HG03159 (cell line): ENCODE measurements at regions not wholly inside any gene's neighbourhood (a gene's known extent, or its start where the extent isn't known, plus 50 kb on each side); places are given as distances from the start of the nearest gene placed in this dataset.
A peak's percentile ranks its signal among the peaks of the same experiment; 100 is the strongest.

ENCODE experiments used
- ATAC-seq: cut with Tn5 transposase; IDR thresholded peaks from one replicate; pipeline ENCODE4 v1.9.1; 2021; ENCODE audit warnings: mild to moderate bottlenecking, moderate library complexity; ENCODE audit not compliant: unreplicated experiment

DNA sequence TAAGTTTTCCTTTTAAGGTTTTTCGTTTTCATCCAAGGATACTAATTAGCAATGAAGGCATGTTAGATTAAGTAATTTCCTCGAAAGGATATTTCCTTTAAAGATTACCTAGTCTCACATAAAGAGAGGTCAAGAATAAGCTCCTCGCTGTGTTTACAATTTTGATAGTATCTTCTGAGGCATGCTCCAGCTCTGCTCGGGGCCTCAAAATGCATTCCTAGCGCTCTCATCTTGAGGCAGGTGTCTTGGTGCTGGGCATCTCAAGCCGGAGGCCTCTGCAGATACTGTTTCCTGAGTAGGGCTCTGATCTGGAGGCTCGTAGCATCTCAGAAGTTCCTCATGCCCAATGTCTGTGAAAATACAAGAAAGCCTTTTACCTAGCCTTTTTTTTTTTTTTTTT, 128.6 kb upstream of the SNX19 start:
- ATAC-seq: no peak

DNA sequence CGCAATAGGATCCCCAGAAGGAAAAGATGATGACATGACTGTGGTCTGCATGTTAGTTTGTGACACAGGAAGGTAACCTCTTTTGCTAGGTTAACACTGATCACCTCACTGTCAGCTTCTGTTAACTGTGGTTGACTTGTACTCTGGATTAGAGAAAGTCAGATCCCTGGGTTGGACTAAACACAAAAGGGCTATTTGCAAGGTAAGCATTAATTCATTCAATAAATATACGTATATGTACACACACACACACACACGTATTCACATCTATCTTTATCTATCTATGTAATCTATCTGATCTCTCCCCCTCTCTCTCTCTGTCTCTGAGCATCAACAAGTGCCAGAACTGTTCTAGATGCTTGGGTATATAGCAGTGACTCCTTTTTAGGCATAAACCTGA, 136.1 kb upstream of the SNX19 start:
- no peak for ATAC-seq

DNA sequence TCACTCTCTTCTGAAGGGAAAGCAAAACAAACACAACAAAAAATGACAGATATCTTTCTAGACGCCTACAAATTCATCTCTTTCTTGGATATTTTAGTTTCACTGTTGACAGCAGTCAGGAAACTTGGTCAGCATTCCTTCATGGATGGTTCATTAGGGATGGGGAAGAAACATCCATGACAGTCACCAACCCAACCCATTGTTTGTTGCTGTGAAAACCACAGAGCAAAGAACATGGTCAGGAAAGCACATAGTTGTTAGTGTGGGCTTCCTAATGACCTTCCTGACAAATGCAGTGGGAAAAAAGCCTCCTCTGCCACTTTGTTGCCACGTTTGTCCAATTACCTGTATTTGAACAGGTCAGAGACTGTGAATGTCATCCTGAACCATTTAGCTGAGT, 139.8 kb upstream of the SNX19 start:
- ATAC-seq: no peak

DNA sequence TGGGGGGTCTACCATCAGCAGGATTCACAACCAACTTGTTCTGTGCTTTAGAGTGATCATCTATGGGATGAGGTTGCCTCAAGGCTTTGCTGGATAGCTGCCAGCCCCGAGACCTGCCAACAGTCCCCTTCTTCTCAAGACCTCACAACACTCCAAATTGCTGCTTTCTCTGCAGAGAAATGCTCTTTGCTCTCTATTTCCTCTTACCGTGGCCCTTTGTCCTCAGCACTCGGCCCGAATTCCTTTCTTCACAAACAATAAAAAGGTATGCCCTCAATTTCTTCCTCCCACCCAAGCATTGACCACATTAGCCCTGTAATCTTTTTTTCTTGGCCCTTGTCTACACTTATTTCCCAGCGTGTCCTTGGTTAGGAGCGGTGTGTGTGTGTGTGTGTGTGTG, 147.4 kb upstream of the SNX19 start:
- no peak for ATAC-seq

DNA sequence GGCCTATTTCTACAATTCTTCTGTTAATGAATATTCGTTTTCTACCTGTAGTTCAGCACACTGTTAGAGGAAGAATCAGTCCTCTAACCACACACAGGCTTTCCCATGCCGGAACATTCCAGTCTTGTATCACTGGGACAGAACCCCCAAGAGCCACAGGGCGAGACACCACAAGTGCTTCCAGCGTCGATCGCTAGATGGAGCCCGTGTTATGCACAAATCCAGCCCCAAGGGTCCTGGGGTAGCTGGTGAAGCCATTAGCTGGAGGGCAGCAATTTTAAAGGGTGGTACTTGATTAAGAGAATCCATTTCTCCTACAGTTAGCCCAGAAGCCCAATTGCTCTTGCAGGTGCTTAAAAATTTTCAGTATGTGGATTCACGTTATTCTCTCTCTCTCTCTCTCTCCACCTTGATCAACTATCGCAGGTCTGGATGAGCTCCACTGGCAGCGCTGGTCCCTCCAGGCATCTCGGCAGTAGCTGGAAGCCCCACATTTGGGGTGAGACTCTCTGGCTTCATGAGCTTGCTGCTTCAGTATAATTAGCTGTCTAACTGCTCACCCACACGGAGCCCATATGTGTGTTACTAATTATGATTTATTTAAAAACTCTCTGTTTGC, 148.2 kb upstream of the SNX19 start:
- peak; percentile 85 for ATAC-seq

DNA sequence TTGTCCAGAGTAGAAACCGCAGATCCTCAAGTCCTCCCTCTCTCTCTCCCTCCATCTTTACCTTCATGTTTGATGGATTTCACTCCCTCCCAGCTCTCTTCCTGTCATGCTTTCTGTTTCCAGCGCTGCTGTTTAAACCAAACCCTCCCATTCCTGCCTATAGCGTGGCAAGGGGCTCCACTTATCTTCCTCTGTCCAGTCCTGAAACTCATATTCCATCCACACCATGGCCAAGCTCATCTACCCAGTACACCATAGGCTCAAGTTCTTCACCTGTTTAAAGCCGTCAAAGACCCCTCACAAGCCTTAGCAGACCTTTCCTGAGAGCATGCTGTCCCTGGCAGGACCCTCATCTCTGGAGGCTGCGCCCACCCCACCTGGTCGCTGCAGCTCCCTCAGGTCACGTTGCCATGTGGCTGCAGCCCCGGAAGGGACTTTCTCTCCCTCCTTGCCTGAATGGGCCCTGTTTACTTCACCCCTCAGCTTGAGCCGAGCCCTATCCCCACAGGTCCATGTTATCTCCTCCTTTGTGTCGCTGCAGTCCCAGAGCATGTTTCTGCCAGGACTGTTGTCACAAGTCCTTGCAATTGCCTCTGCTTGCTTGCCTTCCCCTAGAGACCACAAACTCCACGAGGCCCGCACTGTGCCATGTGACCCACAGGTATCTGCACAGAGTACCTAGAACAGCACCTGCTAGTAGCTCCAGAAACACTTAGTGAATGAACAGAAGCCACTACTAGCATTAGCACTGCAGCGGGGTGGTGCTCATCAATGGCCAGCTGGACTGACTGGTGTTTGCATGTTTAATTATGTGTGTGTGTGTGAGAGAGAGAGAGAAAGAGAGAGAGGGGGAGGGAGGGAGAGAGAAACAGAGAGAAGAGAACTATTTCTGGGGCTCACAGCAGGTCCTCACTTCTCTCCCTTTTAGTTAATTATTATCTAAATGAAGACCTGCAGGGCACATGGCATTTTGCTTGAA, 149.4 kb upstream of the SNX19 start:
- ATAC-seq: no peak

DNA sequence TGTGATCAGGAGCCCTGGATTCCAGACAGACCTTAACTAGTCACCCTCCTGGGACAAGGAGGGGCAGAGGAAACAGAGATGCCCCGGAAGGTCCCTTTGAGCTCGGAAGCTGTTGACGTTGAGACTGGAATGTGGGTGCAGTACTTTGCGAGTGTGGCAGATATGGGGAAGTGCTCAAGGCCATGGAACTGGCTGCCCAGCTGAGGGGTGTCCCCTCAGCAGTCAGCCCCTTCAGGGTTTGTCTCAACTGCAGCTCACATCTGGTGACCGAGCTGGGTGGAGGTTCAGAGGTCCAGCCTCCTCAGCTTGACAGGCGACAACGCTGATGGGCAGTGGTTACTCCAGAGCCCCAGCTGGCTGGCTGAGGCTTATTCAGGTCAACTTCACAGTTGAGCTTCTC, 150.3 kb upstream of the SNX19 start:
- no peak for ATAC-seq

DNA sequence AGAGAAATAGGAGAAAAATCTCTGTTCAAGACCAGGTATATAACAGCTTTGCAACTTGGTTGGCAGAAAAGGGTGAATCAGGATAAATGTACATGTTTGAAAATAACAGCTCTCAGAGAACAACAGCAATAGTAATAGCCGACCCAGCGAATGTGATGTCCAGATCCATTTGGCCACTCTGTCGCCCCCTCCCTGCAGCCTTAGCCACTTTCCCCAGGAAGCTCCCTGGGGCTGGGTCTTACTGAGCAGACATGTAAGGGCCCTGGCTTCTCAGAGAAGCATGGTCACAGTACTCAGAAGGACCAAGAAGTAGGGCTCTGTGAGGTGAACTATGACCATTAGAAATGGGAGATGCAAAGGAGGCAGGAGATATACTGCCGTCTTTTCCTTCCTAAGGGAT, 154.1 kb upstream of the SNX19 start:
- ATAC-seq: no peak

DNA sequence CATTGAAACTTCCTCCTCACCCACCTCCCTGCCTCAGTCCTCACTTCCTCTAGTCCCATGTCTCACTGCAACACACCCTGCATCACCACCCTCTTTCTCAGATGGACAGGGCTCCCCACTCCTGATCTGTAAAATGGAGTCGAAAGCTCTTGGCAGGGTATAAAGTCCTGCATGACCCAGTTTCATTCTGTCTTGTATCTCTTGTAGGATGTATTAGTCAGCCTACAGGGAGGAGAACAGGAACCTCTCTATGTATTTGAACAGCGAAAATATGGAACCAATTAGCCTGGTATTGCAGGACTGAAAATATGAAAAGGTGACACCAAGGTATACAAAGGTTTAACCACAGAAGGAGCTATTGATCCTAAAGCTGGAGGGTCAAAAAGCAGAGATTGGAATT, 156.9 kb upstream of the SNX19 start:
- no peak for ATAC-seq

DNA sequence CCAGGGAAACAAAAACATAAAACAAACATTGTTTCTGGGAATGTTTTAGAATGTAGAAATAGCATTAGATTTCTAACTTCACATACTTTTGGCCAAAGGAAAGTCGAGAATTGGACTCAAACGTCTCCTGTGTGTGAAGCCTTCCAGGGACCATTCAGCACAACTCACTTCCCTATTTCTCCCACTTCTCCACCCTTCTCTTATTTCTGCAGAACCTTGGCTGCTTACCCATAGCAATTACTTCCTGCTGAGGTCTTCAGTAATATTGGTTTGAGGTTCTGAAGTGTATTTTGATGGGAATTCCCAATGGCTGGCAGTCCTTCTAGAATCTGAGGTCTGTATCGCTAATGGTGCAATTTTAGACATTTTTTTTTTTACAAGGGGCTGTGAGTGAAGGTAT, 158.3 kb upstream of the SNX19 start:
- ATAC-seq: no peak

DNA sequence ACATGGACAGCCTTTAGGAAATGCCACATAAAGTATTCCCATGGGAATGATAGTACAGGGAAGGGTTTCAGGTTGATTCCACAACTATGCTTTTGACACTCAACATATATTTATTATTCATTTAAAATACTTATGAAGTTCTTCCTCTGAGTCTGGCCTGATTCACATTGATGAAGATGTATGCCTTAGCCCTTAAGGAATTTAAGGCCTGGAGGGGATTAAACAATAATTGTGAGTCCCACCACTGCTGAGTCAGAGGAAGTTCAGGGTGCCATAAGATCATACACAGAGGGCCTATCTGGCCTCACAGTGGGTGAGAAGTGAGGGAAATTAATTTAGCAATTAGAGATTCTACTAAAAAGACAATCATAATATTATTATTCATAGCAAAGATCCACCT, 161.1 kb upstream of the SNX19 start:
- ATAC-seq: no peak

DNA sequence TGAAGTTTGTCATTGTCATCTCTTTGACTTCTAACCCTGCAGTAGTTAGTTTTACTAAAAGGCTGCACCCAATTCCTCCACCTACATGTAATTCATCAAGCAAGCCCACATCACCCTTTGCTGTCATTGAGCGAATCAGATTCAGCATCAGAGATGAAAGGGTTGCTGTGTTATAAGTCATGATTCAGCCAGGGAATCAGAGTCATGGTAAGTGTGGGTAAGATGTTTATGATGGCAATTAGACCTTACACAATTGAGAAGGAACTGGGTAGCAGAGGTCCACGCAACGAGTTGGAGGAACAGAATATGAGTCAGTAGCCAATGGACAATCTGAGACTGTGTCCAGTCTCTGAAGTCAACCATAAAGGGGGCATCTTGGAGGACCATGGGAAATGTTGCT, 162.8 kb upstream of the SNX19 start:
- no peak for ATAC-seq

DNA sequence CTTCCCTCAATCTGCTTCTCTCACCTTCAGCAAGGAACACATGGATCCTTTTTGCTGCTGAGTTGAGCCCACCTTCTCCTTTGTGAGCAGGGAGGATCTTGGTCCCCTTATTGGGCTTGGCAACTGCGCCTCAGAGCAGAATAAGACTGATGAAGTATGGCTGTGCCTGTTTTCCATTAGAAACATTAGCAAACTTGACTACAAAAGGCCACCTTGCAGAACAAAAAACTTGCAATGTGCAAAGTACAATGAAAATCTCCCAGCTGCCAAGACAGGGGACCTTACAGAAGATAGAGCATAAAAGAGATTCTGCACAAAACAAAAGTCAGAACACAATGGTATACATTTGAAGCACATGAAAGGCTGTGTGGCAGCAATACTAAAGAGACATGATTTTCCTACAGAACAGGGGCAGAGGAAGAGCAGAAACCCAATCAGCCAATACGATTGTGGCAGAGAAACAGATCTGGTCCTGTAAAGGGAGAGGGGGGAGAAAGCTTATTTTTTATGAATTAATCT, 173.5 kb upstream of the SNX19 start:
- no peak for ATAC-seq

DNA sequence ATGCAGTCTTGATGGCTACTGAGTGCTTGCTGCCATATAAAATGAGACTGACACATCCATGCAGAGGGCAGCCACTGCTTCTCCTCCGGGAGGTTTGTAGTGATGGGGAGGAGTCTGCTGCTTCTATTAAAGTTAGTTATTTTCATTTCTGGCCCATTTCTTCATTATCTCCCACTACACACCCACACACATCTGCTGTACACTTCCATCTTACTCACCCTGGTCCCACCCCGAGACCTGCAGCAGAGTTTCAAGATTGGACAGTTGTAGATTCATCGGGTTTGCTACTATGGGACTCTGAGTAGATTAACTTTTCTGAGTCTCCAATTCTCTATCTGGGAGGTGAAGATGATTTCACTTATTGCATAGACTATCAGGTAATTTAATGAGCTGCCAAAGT, 176.2 kb upstream of the SNX19 start:
- ATAC-seq: no peak

DNA sequence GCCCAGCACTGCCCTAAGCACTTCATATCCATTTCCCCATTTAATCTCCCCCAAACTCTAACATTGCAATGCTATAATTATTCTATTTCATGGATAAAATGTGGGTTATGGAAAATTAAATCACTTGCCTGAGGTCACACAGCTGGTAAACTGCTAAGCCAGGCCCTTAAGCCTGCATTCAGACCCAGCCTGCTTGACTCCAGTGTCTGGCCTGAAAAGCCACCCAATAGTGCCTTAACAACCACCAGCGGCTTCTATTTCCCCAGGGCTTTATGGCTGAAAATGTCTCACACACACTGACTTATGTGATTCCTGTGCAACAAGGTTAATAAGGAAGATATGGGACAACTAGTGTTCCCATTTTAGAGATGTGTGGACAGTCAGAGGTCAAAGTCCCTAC, 178.5 kb upstream of the SNX19 start:
- ATAC-seq: no peak

DNA sequence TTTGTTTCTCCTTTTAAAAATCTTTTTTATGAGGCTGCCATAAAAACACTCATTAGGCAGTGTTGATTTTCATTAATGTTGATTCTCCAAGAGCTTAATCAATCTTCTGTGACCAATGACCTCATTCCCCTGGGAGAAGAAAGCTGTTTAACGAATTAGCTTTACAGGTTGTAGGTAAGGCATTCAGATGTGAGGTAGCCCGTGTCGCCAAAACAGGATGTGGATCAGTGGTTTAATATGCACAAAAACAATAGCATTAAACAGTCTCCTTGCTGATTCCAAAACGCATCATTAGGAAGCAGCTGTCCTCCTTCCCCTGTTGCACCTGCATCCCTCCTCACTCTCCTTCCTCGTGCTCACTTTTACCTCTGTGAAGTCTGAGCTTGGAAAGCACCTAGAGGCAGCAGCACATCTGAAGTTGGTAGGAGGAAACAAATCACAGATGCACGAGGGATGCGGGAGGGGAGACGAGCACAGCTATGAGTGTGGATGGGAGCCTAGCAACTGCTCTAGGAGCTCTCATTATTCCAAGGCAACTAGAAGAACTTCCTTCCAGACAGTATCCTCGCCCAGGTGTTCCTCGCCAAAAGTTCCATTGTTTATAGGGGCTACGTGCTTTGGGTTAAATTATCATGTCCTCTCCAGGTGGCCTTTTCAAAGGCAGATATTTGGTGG, 179.4 kb upstream of the SNX19 start:
- ATAC-seq: no peak

DNA sequence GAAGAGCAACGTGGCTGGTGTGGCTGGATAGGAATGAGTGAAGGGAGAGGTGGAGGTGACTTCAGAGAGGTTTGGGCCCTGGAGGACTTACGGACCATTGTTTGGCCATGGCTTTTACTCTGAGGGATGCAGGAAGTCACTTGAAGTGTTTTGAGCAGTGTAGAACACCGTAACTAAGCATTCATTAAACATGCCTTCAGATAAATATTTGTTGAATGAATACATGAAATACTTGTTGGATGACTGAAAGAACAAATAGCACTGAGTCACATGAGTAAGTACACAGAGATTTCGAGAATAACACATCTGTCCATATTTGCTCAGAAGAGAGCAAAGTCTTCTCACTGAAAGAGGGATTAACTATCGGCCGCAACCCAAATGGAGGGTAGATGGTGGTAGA, 182.7 kb upstream of the SNX19 start:
- no peak for ATAC-seq

DNA sequence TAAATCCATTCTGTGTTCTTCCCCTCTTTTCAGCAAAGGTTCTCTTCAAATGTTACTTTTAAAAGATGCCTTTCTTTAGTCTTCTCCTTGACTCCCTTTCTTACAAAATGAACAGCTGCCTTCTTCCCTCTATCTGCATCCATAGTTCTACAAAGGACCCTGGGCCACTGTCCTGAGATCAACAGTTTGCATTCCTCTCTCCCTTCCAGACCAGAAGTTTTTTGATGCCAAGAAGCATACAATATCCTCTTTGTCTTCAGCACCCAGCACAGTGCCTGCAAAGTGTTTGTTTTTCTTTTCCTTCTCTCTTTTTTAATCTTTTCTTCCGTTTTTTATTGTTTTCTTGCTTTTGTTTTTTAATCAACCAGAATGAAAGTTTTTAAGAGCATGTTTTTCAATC, 183.5 kb upstream of the SNX19 start:
- ATAC-seq: no peak

DNA sequence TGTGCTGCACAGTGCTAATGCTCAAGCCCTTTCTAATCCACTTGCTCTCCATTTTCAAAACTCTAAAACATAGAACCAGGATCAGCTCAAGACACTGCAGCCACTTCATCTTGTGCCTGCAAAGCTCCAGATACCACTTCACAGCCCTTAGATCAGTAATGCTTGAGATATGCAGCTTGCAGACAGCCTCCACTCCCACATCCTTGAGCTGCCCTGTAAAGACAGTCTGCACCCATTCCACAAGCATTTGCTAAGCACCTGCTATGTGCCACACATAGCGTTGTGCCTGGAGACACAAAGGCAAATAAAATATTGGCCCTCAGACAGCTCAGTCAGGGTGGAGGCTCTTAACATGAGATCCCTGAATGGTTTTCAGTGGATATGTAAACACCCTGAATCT, 192.5 kb upstream of the SNX19 start:
- ATAC-seq: no peak

DNA sequence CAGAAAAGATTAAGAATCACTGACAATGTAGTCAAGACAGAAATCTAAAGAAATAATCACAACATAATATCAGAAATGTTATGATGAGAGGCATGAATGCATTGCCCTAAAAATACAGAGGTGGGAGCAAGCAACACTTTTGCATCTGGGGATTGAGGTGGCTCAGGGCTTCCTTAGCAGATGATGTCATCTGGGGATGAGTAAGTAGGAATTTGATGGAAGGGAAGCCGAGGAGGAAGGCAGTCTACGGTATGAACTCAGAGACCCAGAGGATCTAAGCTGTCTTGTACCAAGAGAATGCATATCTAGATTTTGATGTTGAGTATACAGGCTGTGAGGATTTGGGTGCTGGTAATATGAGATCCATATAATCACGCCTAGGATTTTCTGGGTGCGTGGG, 193.0 kb upstream of the SNX19 start:
- ATAC-seq: no peak

DNA sequence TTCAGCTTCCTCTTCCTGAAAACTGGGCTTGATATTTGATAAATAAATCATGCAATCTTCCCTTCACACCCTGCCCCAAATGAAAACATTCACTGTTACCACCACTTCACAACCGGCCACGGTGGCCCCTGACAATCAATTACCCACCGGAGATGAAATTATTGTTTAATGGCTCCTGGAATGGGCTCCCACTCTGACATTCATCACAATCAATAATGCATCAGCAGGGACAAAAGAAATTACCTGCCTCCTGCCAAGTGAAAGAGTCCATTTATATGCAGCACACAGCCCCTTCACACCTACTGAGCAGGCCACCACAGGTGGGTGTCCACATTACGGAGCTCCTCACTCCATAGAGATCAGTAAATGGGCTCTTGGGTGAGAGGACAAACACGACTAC, 193.5 kb upstream of the SNX19 start:
- ATAC-seq: no peak

DNA sequence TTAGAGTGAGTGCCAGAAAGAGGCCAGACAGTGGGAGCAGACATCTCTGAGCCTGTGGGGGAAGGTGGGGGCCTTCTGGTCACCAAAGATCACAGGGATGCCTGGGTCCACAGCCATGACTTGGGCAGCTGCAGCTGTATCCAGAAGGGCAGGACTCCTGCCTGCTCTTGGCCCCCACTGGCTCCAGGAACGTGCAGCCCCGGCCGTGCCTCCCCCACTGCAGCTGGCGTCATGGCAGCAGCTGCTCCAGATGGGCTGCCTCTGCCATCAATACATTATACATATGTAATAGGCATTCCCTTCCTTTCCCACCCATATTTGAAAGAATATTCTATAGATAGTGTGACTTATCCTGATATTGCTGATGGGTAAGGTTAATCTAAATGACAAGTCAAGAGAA, 195.5 kb upstream of the SNX19 start:
- no peak for ATAC-seq
